Karpas-422 (cell line): ENCODE measurements at regions not wholly inside any gene's neighbourhood (a gene's known extent, or its start where the extent isn't known, plus 50 kb on each side); places are given as distances from the start of the nearest gene placed in this dataset.

Source experiments
- DNase-seq: peaks from one replicate; pipeline ENCODE4 v3.0.0-alpha.2; 2015
- H2AFZ ChIP-seq: fragments of 200-600 bp; sonication (generic); 2 replicates; pipeline ENCODE4 v1.6.1; 2014; ENCODE audit warnings: antibody characterized with exemption, low read length, mixed read lengths
- H3K27ac ChIP-seq: fragments of 200-600 bp; sonication (generic); 2 replicates; pipeline ENCODE4 v1.5.1; 2014; ENCODE audit warnings: mild to moderate bottlenecking, low read length, moderate library complexity
- H3K27me3 ChIP-seq: fragments of 200-600 bp; sonication (generic); 2 replicates; pipeline ENCODE4 v1.6.1; 2014; ENCODE audit warnings: low read length, mixed read lengths
- H3K36me3 ChIP-seq: fragments of 200-600 bp; sonication (generic); 2 replicates; pipeline ENCODE4 v1.6.1; 2014; ENCODE audit warnings: low read length, mixed read lengths; ENCODE audit not compliant: insufficient read depth
- H3K4me1 ChIP-seq: fragments of 200-600 bp; sonication (generic); 2 replicates; pipeline ENCODE4 v1.6.1; 2014; ENCODE audit warnings: mild to moderate bottlenecking, low read length, mixed read lengths
- H3K4me2 ChIP-seq: fragments of 200-600 bp; sonication (generic); 2 replicates; pipeline ENCODE4 v1.6.1; 2014; ENCODE audit warnings: low read length, low read depth, mild to moderate bottlenecking; ENCODE audit not compliant: poor library complexity, severe bottlenecking
- H3K4me3 ChIP-seq: fragments of 200-600 bp; sonication (generic); 2 replicates; pipeline ENCODE4 v1.5.1; 2014; ENCODE audit warnings: mild to moderate bottlenecking, antibody characterized with exemption, low read length, mixed read lengths
- H3K79me2 ChIP-seq: fragments of 200-600 bp; sonication (generic); 2 replicates; pipeline ENCODE4 v1.6.1; 2014; ENCODE audit warnings: mild to moderate bottlenecking, low read length, mixed read lengths
- H3K9ac ChIP-seq: fragments of 200-600 bp; sonication (generic); 2 replicates; pipeline ENCODE4 v1.6.0; 2014; ENCODE audit warnings: low read length
- H3K9me2 ChIP-seq: fragments of 200-600 bp; sonication (generic), shearing (Covaris generic); replicated peaks from 2 replicates; pipeline ENCODE4 v1.6.0; 2014; ENCODE audit warnings: mild to moderate bottlenecking, low read length, moderate library complexity; ENCODE audit not compliant: insufficient read depth
- H3K9me3 ChIP-seq: fragments of 300-700, 200-600 bp; sonication (generic); 2 replicates; pipeline ENCODE4 v1.6.1; 2014; ENCODE audit warnings: low read length, mixed read lengths
- H4K20me1 ChIP-seq: fragments of 200-600 bp; sonication (generic); 2 replicates; pipeline ENCODE4 v1.6.1; 2014; ENCODE audit warnings: mild to moderate bottlenecking, antibody characterized with exemption, low read length, low read depth; ENCODE audit not compliant: insufficient read depth

DNA sequence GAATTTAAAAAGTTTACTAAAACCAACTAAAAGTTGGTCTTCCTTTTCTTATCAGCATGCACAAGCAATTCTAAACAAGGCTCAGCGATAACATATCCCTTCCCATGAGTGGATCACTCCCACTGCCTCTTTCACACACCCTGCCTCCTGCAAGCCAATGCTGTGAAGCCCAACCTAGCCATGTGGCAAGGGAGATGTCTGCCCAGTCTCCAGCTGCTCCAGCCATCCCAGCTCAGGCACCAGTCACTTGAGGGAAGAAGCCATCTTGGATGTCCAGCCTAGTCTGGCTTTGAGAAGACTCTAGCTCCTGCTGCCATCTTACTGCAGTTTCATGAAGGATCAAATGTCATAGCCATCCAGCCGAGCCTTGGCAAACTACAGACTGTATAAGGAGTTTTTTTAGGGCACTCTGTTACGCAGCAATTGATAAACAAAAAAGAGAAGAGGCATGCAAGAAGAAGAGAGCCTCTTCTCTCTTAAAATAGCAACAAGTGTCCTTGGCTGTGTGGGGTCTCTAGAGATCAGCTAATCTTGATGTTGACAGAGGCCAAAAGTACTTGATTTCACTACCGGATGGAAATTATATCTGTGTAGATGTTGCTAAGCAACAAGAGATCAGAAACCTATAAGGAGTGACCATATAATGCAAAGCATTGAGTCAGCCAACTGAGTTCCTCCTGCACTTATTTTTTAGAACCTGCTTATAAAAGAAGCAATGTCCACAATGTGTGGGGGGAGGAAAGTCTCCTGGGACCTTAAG is 108.9 kb downstream of the PTCSC3 start:
- Histone ChIP-seq H2AFZ (no peak overlapping the region), H3K4me1 (peaks cover 91% of the 10 kb centered on the region), H3K79me2 (peaks cover 44% of the 10 kb centered on the region), H3K27ac (peak overlapping the region; percentile 95), H3K9me3 (no peaks in the 10 kb centered on the region), H3K4me2 (peak overlapping the region; percentile 81), H3K27me3 (no peaks in the 10 kb centered on the region), H3K36me3 (peaks cover 6% of the 10 kb centered on the region; the same call in 1 of the 2 replicates), H3K4me3 (peak overlapping the region; percentile 67), H4K20me1 (no peaks in the 10 kb centered on the region), H3K9ac (peak overlapping the region; percentile 74), H3K9me2 (no peaks in the 10 kb centered on the region)
- DNase-seq, result peak; percentile 99

DNA sequence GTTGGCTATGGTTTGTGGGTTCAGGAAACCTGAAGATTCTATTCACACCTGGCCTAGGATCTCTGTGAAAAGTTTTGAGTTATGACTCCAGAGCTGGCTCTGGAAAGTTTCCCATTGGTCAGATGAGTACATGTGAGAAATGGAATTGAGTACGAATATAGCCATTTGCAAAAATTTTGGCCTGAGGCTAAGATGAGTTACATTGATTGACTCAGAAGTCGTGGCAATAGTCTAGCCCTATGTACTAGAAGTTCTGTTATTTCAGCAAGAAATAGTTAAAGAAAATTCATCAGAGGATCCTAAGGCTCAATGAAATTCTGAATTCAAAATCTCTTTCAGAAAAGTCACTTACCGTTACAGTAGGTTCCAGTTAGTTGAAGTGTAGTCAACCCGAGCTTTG is 109.9 kb downstream of the PTCSC3 start:
- Histone ChIP-seq H3K9me2 (no peaks in the 10 kb centered on the region), H3K27me3 (no peaks in the 10 kb centered on the region), H4K20me1 (no peaks in the 10 kb centered on the region), H3K4me3 (peak overlapping the region; percentile 67), H3K9ac (peak overlapping the region; percentile 74), H3K4me1 (peaks cover 100% of the 10 kb centered on the region), H3K4me2 (peak overlapping the region; percentile 81), H3K36me3 (peaks cover 6% of the 10 kb centered on the region; the same call in 1 of the 2 replicates), H2AFZ (no peak overlapping the region), H3K79me2 (peaks cover 54% of the 10 kb centered on the region), H3K27ac (peak overlapping the region; percentile 95), H3K9me3 (no peaks in the 10 kb centered on the region)
- DNase-seq, result peak; percentile 78

DNA sequence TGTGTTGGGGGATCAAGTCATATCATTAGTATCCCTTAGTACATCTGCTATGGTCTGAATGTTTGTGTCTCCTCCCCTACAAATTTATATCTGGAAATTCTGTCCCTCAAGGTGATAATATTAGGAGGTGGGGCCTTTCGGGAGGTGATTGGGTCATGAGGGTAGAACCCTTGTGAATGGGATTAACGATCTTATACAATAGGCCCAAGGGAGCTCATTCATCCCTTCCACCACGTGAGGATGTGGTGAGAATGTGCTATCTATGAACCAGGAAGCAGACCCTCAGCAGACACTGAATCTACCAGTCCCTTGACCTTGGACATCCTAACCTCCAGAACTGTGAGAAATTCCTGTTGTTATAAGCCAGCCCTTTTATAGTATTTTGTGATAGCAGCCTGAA is 110.7 kb downstream of the PTCSC3 start:
- H3K4me2 ChIP-seq, result peak overlapping the region; percentile 81
- H4K20me1 ChIP-seq, result no peaks in the 10 kb centered on the region
- H3K27me3 ChIP-seq, result no peaks in the 10 kb centered on the region
- no peak overlapping the region for H2AFZ ChIP-seq
- peak overlapping the region; percentile 95 for H3K27ac ChIP-seq
- H3K4me1 ChIP-seq, result peaks cover 100% of the 10 kb centered on the region
- peak overlapping the region; percentile 67 for H3K4me3 ChIP-seq
- no peaks in the 10 kb centered on the region for H3K9me3 ChIP-seq
- H3K9ac ChIP-seq, result peak overlapping the region; percentile 74
- H3K36me3 ChIP-seq, result peaks cover 8% of the 10 kb centered on the region; the same call in 1 of the 2 replicates
- peaks cover 61% of the 10 kb centered on the region for H3K79me2 ChIP-seq
- peak; percentile 91 for DNase-seq
- no peaks in the 10 kb centered on the region for H3K9me2 ChIP-seq

DNA sequence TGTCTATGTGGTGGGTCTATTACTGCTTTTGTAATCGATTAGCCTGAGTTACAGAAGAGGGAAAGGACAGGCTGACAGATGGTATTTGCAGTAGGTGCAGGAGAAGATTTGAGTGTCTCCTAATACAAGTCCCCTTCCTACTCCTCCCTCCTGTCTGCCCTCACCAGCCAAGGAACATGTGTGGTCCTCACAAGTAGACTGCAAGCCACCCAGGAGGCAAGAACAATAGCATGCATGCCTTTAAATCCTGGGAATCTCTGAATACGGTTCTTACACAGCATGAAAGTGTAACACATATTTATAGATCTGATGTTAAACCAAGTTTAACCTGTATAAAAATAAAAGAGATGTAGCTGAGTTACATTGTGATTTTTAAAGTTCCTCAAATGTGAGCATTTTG is 117.0 kb downstream of the PTCSC3 start:
- no peak for DNase-seq
- Histone ChIP-seq H3K4me1 (peaks cover 89% of the 10 kb centered on the region), H3K9me2 (no peaks in the 10 kb centered on the region), H3K27me3 (no peaks in the 10 kb centered on the region), H3K4me2 (peak overlapping the region; percentile 12), H3K79me2 (peaks cover 51% of the 10 kb centered on the region), H3K27ac (peak overlapping the region; percentile 95), H3K4me3 (no peak overlapping the region), H4K20me1 (no peaks in the 10 kb centered on the region), H2AFZ (no peak overlapping the region), H3K9ac (peak overlapping the region; percentile 4; the same call in 1 of the 2 replicates), H3K36me3 (peaks cover 20% of the 10 kb centered on the region; the same call in 1 of the 2 replicates), H3K9me3 (no peaks in the 10 kb centered on the region)

DNA sequence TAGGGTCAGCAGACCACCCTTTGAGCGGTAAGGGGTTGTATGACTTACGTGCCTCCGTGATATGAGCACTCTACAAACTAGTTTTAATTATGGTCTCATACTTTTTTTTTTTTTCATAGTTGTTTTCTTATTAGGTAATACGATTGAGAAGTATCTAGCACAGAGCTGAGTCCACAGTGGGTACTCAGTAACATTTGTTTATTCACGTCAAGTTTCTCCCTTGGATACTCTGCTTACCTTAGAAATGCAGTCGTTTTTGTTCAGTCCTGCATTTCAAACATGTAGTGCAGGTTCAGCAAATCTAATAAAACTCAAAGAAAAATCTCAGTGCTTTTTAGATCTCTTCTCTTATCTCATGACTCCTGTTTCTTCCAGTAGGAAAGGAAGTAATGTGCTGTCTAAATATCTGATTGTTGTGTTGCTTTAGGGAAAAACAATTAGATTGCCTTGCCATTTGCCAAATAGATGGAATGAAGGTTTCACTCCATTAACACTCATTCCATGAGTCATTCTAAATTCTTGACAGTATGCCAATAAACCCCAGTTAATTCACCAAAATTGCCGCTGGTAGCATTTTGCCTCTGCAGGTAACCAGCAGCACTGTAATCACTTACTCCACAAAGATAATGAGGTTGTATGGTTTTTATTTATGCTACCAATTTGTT is 118.9 kb downstream of the PTCSC3 start:
- no peak overlapping the region for H3K4me3 ChIP-seq
- H3K79me2 ChIP-seq, result peaks cover 35% of the 10 kb centered on the region
- DNase-seq, result no peak
- H3K9me3 ChIP-seq, result no peaks in the 10 kb centered on the region
- H3K27ac ChIP-seq, result peak overlapping the region; percentile 95
- H3K4me1 ChIP-seq, result peaks cover 89% of the 10 kb centered on the region
- H3K4me2 ChIP-seq, result no peak overlapping the region
- no peaks in the 10 kb centered on the region for H3K27me3 ChIP-seq
- H3K9me2 ChIP-seq, result no peaks in the 10 kb centered on the region
- no peak overlapping the region for H2AFZ ChIP-seq
- peaks cover 14% of the 10 kb centered on the region; the same call in 1 of the 2 replicates for H3K36me3 ChIP-seq
- H3K9ac ChIP-seq, result no peak overlapping the region
- no peaks in the 10 kb centered on the region for H4K20me1 ChIP-seq

GRCh38 chr14:36056845-36057244 is 119.7 kb downstream of the PTCSC3 start:
- Histone ChIP-seq H3K4me3 (no peak overlapping the region), H3K27me3 (no peaks in the 10 kb centered on the region), H3K4me2 (no peak overlapping the region), H3K27ac (peak overlapping the region; percentile 95), H3K4me1 (peaks cover 89% of the 10 kb centered on the region), H3K9me3 (no peaks in the 10 kb centered on the region), H3K9me2 (no peaks in the 10 kb centered on the region), H3K79me2 (peaks cover 35% of the 10 kb centered on the region), H3K9ac (no peak overlapping the region), H4K20me1 (no peaks in the 10 kb centered on the region), H2AFZ (no peak overlapping the region), H3K36me3 (peaks cover 14% of the 10 kb centered on the region; the same call in 1 of the 2 replicates)
- DNase-seq, result no peak

DNA sequence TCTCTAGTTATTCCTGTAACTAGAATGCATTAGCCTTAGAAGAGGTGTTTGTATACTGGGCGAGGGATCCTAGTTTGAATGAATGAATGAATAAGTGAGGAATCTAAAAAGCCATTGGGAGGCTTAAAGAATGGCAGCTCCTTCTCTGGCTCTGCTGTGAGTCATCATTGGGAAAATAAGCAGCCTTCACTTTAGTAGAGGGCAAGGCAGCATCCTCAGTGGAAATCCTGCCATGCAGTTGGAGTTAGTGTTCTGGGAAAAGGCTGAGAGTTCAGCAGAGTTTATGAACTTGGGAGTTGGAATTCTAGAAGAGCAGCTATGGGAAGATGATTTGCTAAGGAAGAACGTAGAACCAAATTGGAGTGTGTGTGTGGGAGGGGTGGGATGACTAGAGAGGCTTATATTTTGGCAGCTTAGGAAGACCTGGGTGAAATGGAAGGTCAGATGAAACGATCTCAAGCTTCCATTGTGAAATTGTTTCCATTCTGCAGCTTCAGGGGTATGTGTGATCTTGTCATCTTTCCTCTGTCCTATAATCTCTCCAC is 120.8 kb downstream of the PTCSC3 start:
- Histone ChIP-seq H3K4me3 (no peak overlapping the region), H3K27me3 (no peaks in the 10 kb centered on the region), H3K79me2 (peaks cover 30% of the 10 kb centered on the region), H4K20me1 (no peaks in the 10 kb centered on the region), H2AFZ (no peak overlapping the region), H3K9ac (peak overlapping the region; percentile 40; the same call in 1 of the 2 replicates), H3K9me2 (no peaks in the 10 kb centered on the region), H3K36me3 (peaks cover 11% of the 10 kb centered on the region; the same call in 1 of the 2 replicates), H3K4me2 (peak overlapping the region; percentile 48), H3K4me1 (peaks cover 85% of the 10 kb centered on the region), H3K27ac (peak overlapping the region; percentile 95), H3K9me3 (no peaks in the 10 kb centered on the region)
- no peak for DNase-seq

DNA sequence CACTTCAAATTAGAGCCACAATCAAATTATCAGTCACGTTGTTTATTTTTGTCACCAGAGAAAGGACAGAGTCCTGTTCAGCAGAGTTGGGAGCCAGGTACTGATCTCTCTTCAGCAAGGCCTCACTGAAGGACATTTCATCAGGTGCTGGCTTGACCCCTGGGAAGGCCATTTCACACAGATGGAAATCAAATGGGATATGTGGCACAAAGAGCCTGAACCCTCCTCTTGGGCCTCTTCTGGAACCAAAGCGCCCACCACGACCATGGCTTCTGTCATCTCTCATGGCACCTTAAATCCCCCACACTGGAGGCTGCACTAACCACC is 121.5 kb downstream of the PTCSC3 start:
- H3K4me3 ChIP-seq, result peak overlapping the region; percentile 0; the same call in 1 of the 2 replicates
- H3K9me2 ChIP-seq, result no peaks in the 10 kb centered on the region
- H3K27ac ChIP-seq, result peak overlapping the region; percentile 95
- DNase-seq, result no peak
- H3K4me2 ChIP-seq, result peak overlapping the region; percentile 48
- peaks cover 5% of the 10 kb centered on the region; the same call in 1 of the 2 replicates for H3K36me3 ChIP-seq
- peaks cover 78% of the 10 kb centered on the region for H3K4me1 ChIP-seq
- peaks cover 25% of the 10 kb centered on the region for H3K79me2 ChIP-seq
- no peaks in the 10 kb centered on the region for H4K20me1 ChIP-seq
- no peaks in the 10 kb centered on the region for H3K9me3 ChIP-seq
- peak overlapping the region; percentile 40 for H3K9ac ChIP-seq
- H2AFZ ChIP-seq, result no peak overlapping the region
- H3K27me3 ChIP-seq, result no peaks in the 10 kb centered on the region
